Psoas muscle (tissue), 7 donors: ENCODE measurements at regions not wholly inside any gene's neighbourhood (a gene's known extent, or its start where the extent isn't known, plus 50 kb on each side); places are given as distances from the start of the nearest gene placed in this dataset.

Source experiments
- ATAC-seq, 4 donors: fragments of 200-7000 bp; cut with Tn5 transposase; one replicate each; pipeline ENCODE4 v1.9.1; 2020; ENCODE audit warnings: moderate library complexity in 3 of 4, mild to moderate bottlenecking in 2 of 4
- DNase-seq, 2 donors: peaks; one replicate each; pipeline ENCODE4 v3.0.0-alpha.2; 2020
- H3K27ac ChIP-seq: fragments of 200-600 bp; one replicate; pipeline ENCODE4 v1.8.0; 2022
- H3K27me3 ChIP-seq, 3 donors: fragments of 200-600 bp in 1 of 3; one replicate each; pipeline versions ENCODE4 v1.6.1 to v1.8.0; 2013 to 2022; ENCODE audit warnings: low read length in 2 of 3, mild to moderate bottlenecking in 2 of 3, moderate library complexity in 1 of 3; ENCODE audit not compliant: insufficient read depth in 3 of 3
- H3K36me3 ChIP-seq, 2 donors: fragments of 200-600 bp in 1 of 2; one replicate each; pipeline versions ENCODE4 v1.6.1 to v1.8.0; 2013 to 2022; ENCODE audit warnings: low read depth in 1 of 2, mild to moderate bottlenecking in 1 of 2, moderate library complexity in 1 of 2; ENCODE audit not compliant: insufficient read depth in 1 of 2
- H3K4me1 ChIP-seq: fragments of 200-600 bp; one replicate; pipeline ENCODE4 v1.8.0; 2022
- H3K4me3 ChIP-seq: fragments of 200-600 bp; one replicate; pipeline ENCODE4 v1.8.0; 2022; ENCODE audit warnings: mild to moderate bottlenecking
- H3K9me3 ChIP-seq: fragments of 200-600 bp; one replicate; pipeline ENCODE4 v1.8.0; 2022
- CTCF ChIP-seq: fragments of 200-600 bp; IDR thresholded peaks from one replicate; pipeline ENCODE4 v1.8.0; 2022; ENCODE audit warnings: antibody characterized with exemption
- WGBS, 3 donors: extraction: QIAGEN DNeasy Blood & Tissue Kit; methylation state at CpG; one replicate each; pipeline versions ENCODE4 v1.1.6 to v1.1.7; 2013; 5-methylcytosine and 5-hydroxymethylcytosine counted together
- intact Hi-C, 2 donors: fragments of 100-400 bp; cut with DNase I; formaldehyde crosslinking; loops; one replicate each; pipeline versions ENCODE4 v1.11.0 to v1.14.2; 2022
- donor health status: healthy with polysubstance abuse.
- donor health status: DM: no; HTN: no; CAD: no; lungs with moderate emphysema.
- donor health status: Bipolar disorder and iron deficiency.
- donor health status: healthy.
- donor health status: DM: yes; HTN: yes; CAD: no.
- donor health status: DM: no; HTN: no; CAD: no.
- donor health status: DM: yes; HTN: yes; CAD: no.

- H3K27me3 ChIP-seq = no peaks in the 10 kb centered on the region
- no peaks in the 10 kb centered on the region for H3K9me3 ChIP-seq
- intact Hi-C loops = no loop called here
- no peak for TF ChIP-seq CTCF
- ATAC-seq (no peak), DNase-seq (no peak)
- H3K4me1 ChIP-seq = no peaks in the 10 kb centered on the region
- WGBS, 3 donors = 83 to 91% (median 90%) methylated on average over 2 of the region's 2 CpGs
- H3K4me3 ChIP-seq = no peak overlapping the region
- no peaks in the 10 kb centered on the region for H3K36me3 ChIP-seq
- H3K27ac ChIP-seq = no peak overlapping the region
Measured at GRCh38 chr4:36675436-36675835, 394.0 kb downstream of the DTHD1 start.

GRCh38 chr4:36676139-36677050, 395.0 kb downstream of the DTHD1 start:
- WGBS, 3 donors = 57 to 62% (median 60%) methylated on average over 5 of the region's 5 CpGs
- no peak for TF ChIP-seq CTCF
- H3K27me3 ChIP-seq = no peaks in the 10 kb centered on the region
- peaks cover 4% of the 10 kb centered on the region for H3K9me3 ChIP-seq
- no peak overlapping the region for H3K4me3 ChIP-seq
- no peaks in the 10 kb centered on the region for H3K4me1 ChIP-seq
- no peak overlapping the region for H3K27ac ChIP-seq
- DNase-seq (no peak), ATAC-seq (no peak)
- H3K36me3 ChIP-seq = no peaks in the 10 kb centered on the region
- intact Hi-C loops = no loop called here

- H3K4me1 ChIP-seq = no peaks in the 10 kb centered on the region
- H3K9me3 ChIP-seq = peaks cover 4% of the 10 kb centered on the region
- H3K36me3 ChIP-seq = no peaks in the 10 kb centered on the region
- H3K27me3 ChIP-seq = no peaks in the 10 kb centered on the region
- TF ChIP-seq CTCF = no peak
- DNase-seq (no peak), ATAC-seq (no peak)
- H3K27ac ChIP-seq = no peak overlapping the region
- intact Hi-C loops = no loop called here
- H3K4me3 ChIP-seq = no peak overlapping the region
- WGBS, 3 donors = 70 to 71% (median 71%) methylated on average over 2 of the region's 2 CpGs
Measured at GRCh38 chr4:36677112-36677511, 395.7 kb downstream of the DTHD1 start.

GRCh38 chr4:36677874-36678273, 396.5 kb downstream of the DTHD1 start:
- Histone ChIP-seq H3K27ac (no peak overlapping the region), H3K36me3 (no peaks in the 10 kb centered on the region), H3K4me3 (no peak overlapping the region), H3K9me3 (peaks cover 4% of the 10 kb centered on the region), H3K27me3 (no peaks in the 10 kb centered on the region), H3K4me1 (no peaks in the 10 kb centered on the region)
- intact Hi-C loops = no loop called here
- TF ChIP-seq CTCF = no peak
- ATAC-seq (no peak), DNase-seq (no peak)
- 31 to 64% (median 52%) methylated on average over 1 of the region's 1 CpG for WGBS, 3 donors
